Colonic mucosa (tissue), 4 donors: ENCODE measurements at regions not wholly inside any gene's neighbourhood (a gene's known extent, or its start where the extent isn't known, plus 50 kb on each side); places are given as distances from the start of the nearest gene placed in this dataset.

Experiments
- DNase-seq: peaks from one replicate; pipeline ENCODE4 v3.0.0-alpha.2; 2020
- H3K27ac ChIP-seq: fragments of 200-600 bp; one replicate; pipeline ENCODE4 v1.8.0; 2021
- H3K27me3 ChIP-seq: fragments of 200-600 bp; one replicate; pipeline ENCODE4 v1.8.0; 2021
- H3K36me3 ChIP-seq: fragments of 200-600 bp; one replicate; pipeline ENCODE4 v1.8.0; 2021
- H3K4me1 ChIP-seq: fragments of 200-600 bp; one replicate; pipeline ENCODE4 v1.8.0; 2021; ENCODE audit warnings: mild to moderate bottlenecking
- H3K4me3 ChIP-seq: fragments of 200-600 bp; one replicate; pipeline ENCODE4 v1.8.0; 2021
- H3K9ac ChIP-seq, 2 donors: one replicate each; pipeline ENCODE4 v1.7.0; 2013; ENCODE audit warnings: control low read depth in 2 of 2, low read depth in 2 of 2, low read length in 2 of 2
- H3K9me3 ChIP-seq: fragments of 200-600 bp; one replicate; pipeline ENCODE4 v1.8.0; 2021
- CTCF ChIP-seq: fragments of 200-600 bp; IDR thresholded peaks from one replicate; pipeline ENCODE4 v1.8.0; 2022; ENCODE audit warnings: antibody characterized with exemption, mild to moderate bottlenecking
- intact Hi-C: fragments of 100-400 bp; cut with DNase I; formaldehyde crosslinking; loops from one replicate; pipeline ENCODE4 v1.14.1; 2022
- donor health status: healthy.
- donor health status: DM: no; HTN: no; CAD: no.
- donor health status: DM: no; HTN: no; CAD: no.

- H3K4me3 ChIP-seq = no peak overlapping the region
- H3K36me3 ChIP-seq = no peaks in the 10 kb centered on the region
- H3K27me3 ChIP-seq = no peaks in the 10 kb centered on the region
- intact Hi-C loops = no loop called here
- H3K9ac ChIP-seq = no peak overlapping the region
- TF ChIP-seq CTCF = no peak
- no peak for DNase-seq
- H3K4me1 ChIP-seq = no peaks in the 10 kb centered on the region
- no peaks in the 10 kb centered on the region for H3K9me3 ChIP-seq
- H3K27ac ChIP-seq = no peak overlapping the region
These were observed 306.1 kb downstream of the KCNC2 start for GRCh38 chr12:74903522-74903921.

GRCh38 chr12:74906224-74906623 is 303.4 kb downstream of the KCNC2 start:
- intact Hi-C loops = no loop called here
- TF ChIP-seq CTCF = no peak
- Histone ChIP-seq H3K27me3 (no peaks in the 10 kb centered on the region), H3K9me3 (no peaks in the 10 kb centered on the region), H3K4me3 (no peak overlapping the region), H3K9ac (no peak overlapping the region), H3K4me1 (no peaks in the 10 kb centered on the region), H3K36me3 (no peaks in the 10 kb centered on the region), H3K27ac (no peak overlapping the region)
- DNase-seq = no peak

- no peak for TF ChIP-seq CTCF
- no peak for DNase-seq
- Histone ChIP-seq H3K4me3 (no peak overlapping the region), H3K9me3 (no peaks in the 10 kb centered on the region), H3K4me1 (no peaks in the 10 kb centered on the region), H3K27ac (no peak overlapping the region), H3K9ac (no peak overlapping the region), H3K27me3 (no peaks in the 10 kb centered on the region), H3K36me3 (no peaks in the 10 kb centered on the region)
- intact Hi-C loops = no loop called here
These were observed 298.8 kb downstream of the KCNC2 start for GRCh38 chr12:74910831-74911230.

GRCh38 chr12:74914378-74914777 is 295.3 kb downstream of the KCNC2 start:
- Histone ChIP-seq H3K9me3 (no peaks in the 10 kb centered on the region), H3K4me3 (no peak overlapping the region), H3K36me3 (no peaks in the 10 kb centered on the region), H3K27ac (no peak overlapping the region), H3K4me1 (no peaks in the 10 kb centered on the region), H3K9ac (no peak overlapping the region), H3K27me3 (no peaks in the 10 kb centered on the region)
- no peak for TF ChIP-seq CTCF
- DNase-seq = no peak
- intact Hi-C loops = no loop called here

- intact Hi-C loops = no loop called here
- DNase-seq = no peak
- TF ChIP-seq CTCF = no peak
- H3K36me3 ChIP-seq = no peaks in the 10 kb centered on the region
- H3K4me1 ChIP-seq = no peaks in the 10 kb centered on the region
- no peak overlapping the region for H3K27ac ChIP-seq
- no peaks in the 10 kb centered on the region for H3K9me3 ChIP-seq
- H3K9ac ChIP-seq = no peak overlapping the region
- no peak overlapping the region for H3K4me3 ChIP-seq
- H3K27me3 ChIP-seq = no peaks in the 10 kb centered on the region
These were observed 293.9 kb downstream of the KCNC2 start for GRCh38 chr12:74915718-74916117.

GRCh38 chr12:74917743-74918142 is 291.9 kb downstream of the KCNC2 start:
- intact Hi-C loops = no loop called here
- H3K4me3 ChIP-seq = no peak overlapping the region
- H3K9ac ChIP-seq = no peak overlapping the region
- no peaks in the 10 kb centered on the region for H3K36me3 ChIP-seq
- H3K9me3 ChIP-seq = no peaks in the 10 kb centered on the region
- no peaks in the 10 kb centered on the region for H3K27me3 ChIP-seq
- no peaks in the 10 kb centered on the region for H3K4me1 ChIP-seq
- no peak for DNase-seq
- TF ChIP-seq CTCF = no peak
- no peak overlapping the region for H3K27ac ChIP-seq
